K562 (cell line): ENCODE measurements at regions not wholly inside any gene's neighbourhood (a gene's known extent, or its start where the extent isn't known, plus 50 kb on each side); places are given as distances from the start of the nearest gene placed in this dataset.

Source experiments
- BRCA1 ChIP-seq, 2 experiments: fragments of 450-650 bp in 1 of 2; sonication (generic) in 1 of 2; formaldehyde crosslinking in 1 of 2; IDR thresholded peaks; 2 replicates each; pipeline versions ENCODE4 v1.5.0 to v1.6.1; 2017 to 2020; ENCODE audit warnings: mild to moderate bottlenecking in 1 of 2, missing genetic modification reagents in 1 of 2
- EP300 ChIP-seq: IDR thresholded peaks from 2 replicates; pipeline ENCODE4 v1.6.1; 2012; ENCODE audit warnings: low read length, improper control_type of control experiment
- HES1 ChIP-seq: fragments of 450-650 bp; IDR thresholded peaks from 2 replicates; pipeline ENCODE4 v1.6.1; 2016; ENCODE audit warnings: low read depth, mild to moderate bottlenecking, moderate library complexity
- L3MBTL2 ChIP-seq: fragments of 450-650 bp; IDR thresholded peaks from 2 replicates; pipeline ENCODE4 v1.6.1; 2016; ENCODE audit warnings: mild to moderate bottlenecking, moderate library complexity
- LEF1 ChIP-seq: fragments of 450-650 bp; IDR thresholded peaks from 2 replicates; pipeline ENCODE4 v1.6.1; 2016; ENCODE audit warnings: mild to moderate bottlenecking
- MBD1 ChIP-seq: fragments of 250-450 bp; sonication (Bioruptor Pico); IDR thresholded peaks from 2 replicates; pipeline ENCODE4 v1.8.0; 2022; ENCODE audit warnings: inconsistent platforms
- POLR2A ChIP-seq: fragments of 450-650 bp; conservative IDR thresholded peaks from 2 replicates; pipeline ENCODE4 v1.6.1; 2016
- POLR2AphosphoS5 ChIP-seq: IDR thresholded peaks from 2 replicates; pipeline ENCODE4 v1.6.1; 2011; ENCODE audit warnings: mild to moderate bottlenecking, low read depth, low read length, moderate library complexity; ENCODE audit not compliant: control insufficient read depth, insufficient read depth
- ZBTB33 ChIP-seq: sonication (generic); formaldehyde crosslinking; IDR thresholded peaks from 2 replicates; pipeline ENCODE4 v1.8.1; 2023; ENCODE audit warnings: mild to moderate bottlenecking, missing genetic modification reagents
- ZNF431 ChIP-seq: sonication (generic); formaldehyde crosslinking; IDR thresholded peaks from 2 replicates; pipeline ENCODE4 v1.8.0; 2022; ENCODE audit warnings: mild to moderate bottlenecking, missing genetic modification reagents
- ZNF561 ChIP-seq: fragments of 450-650 bp; formaldehyde crosslinking; conservative IDR thresholded peaks from 2 replicates; pipeline ENCODE4 v1.4.0; 2020; ENCODE audit warnings: mild to moderate bottlenecking, moderate library complexity

GRCh38 chr6:27770724-27771123 lies 141.5 kb downstream of the OR2B2 start:
- TF ChIP-seq POLR2AphosphoS5 (no peak), BRCA1 (IDR thresholded peaks at IDR 0.05) (no peak), BRCA1 (CRISPR knock-in tag; IDR thresholded peaks at IDR 0.05) (no peak), POLR2A (no peak), L3MBTL2 (no peak), LEF1 (no peak), ZBTB33 (CRISPR knock-in tag) (no peak), EP300 (no peak), HES1 (no peak), MBD1 (CRISPR knock-in tag) (no peak), ZNF561 (CRISPR knock-in tag) (no peak), ZNF431 (CRISPR knock-in tag) (no peak)
